ENCODE measurements at regions not wholly inside any gene's neighbourhood (a gene's known extent, or its start where the extent isn't known, plus 50 kb on each side); places are given as distances from the start of the nearest gene placed in this dataset.

DNA sequence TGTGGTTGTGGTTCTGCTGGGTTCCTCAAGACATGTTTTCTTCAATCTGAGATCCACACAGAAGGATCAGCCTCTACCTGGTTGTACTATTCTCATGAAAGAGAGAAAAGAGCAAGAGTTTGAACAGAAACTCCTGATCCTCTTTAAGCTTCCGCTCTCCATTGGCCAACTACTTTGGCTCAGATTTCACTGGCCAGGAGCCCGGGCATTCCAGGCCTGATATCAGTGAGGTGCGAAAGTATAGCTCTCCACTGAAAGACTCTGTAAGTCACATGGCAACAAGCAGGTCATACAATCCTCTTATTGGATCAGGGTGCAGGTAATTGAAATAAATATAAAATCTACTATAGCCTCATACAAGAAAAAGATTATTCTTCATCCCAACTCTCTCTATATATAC, 920.5 kb downstream of the TLE4 start:
- TF ChIP-seq, protein P1, sequence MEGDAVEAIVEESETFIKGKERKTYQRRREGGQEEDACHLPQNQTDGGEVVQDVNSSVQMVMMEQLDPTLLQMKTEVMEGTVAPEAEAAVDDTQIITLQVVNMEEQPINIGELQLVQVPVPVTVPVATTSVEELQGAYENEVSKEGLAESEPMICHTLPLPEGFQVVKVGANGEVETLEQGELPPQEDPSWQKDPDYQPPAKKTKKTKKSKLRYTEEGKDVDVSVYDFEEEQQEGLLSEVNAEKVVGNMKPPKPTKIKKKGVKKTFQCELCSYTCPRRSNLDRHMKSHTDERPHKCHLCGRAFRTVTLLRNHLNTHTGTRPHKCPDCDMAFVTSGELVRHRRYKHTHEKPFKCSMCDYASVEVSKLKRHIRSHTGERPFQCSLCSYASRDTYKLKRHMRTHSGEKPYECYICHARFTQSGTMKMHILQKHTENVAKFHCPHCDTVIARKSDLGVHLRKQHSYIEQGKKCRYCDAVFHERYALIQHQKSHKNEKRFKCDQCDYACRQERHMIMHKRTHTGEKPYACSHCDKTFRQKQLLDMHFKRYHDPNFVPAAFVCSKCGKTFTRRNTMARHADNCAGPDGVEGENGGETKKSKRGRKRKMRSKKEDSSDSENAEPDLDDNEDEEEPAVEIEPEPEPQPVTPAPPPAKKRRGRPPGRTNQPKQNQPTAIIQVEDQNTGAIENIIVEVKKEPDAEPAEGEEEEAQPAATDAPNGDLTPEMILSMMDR (IDR thresholded peaks at IDR 0.05; ENCODE audit: low read length), result no peak
- TF ChIP-seq EZH2 (optimal IDR thresholded peaks at IDR 0.05; ENCODE audit: low read depth, low read length), result no peak
